C1 segment of cervical spinal cord (tissue), 14 donors: ENCODE measurements at regions not wholly inside any gene's neighbourhood (a gene's known extent, or its start where the extent isn't known, plus 50 kb on each side); places are given as distances from the start of the nearest gene placed in this dataset.

ENCODE experiments used
- DNase-seq, 14 donors: peaks; one replicate each; lab custom pipeline; 2025; lab: John Stamatoyannopoulos, UW

- no peak for DNase-seq
These were observed 441.9 kb downstream of the ZIC1 start for GRCh38 chr3:147851062-147851461.

- DNase-seq: no peak
These were observed 445.4 kb downstream of the ZIC1 start for GRCh38 chr3:147854542-147854941.

- DNase-seq: no peak
These were observed 455.7 kb downstream of the ZIC1 start for GRCh38 chr3:147864754-147865354.

- DNase-seq: no peak
These were observed 457.4 kb downstream of the ZIC1 start for GRCh38 chr3:147866561-147866960.

- DNase-seq: no peak
These were observed 463.4 kb downstream of the ZIC1 start for GRCh38 chr3:147872568-147872967.

- DNase-seq: no peak
These were observed 466.3 kb downstream of the ZIC1 start for GRCh38 chr3:147875498-147875897.

GRCh38 chr3:147881933-147882332 is 472.8 kb downstream of the ZIC1 start:
- no peak for DNase-seq

- DNase-seq: no peak
These were observed 477.7 kb downstream of the ZIC1 start for GRCh38 chr3:147886879-147887278.

GRCh38 chr3:147887797-147888196 is 478.6 kb downstream of the ZIC1 start:
- DNase-seq: no peak

GRCh38 chr3:147890114-147890513 is 480.9 kb downstream of the ZIC1 start:
- no peak for DNase-seq

- DNase-seq: no peak
These were observed 486.3 kb downstream of the ZIC1 start for GRCh38 chr3:147895509-147895908.

GRCh38 chr3:147900851-147901250 is 491.7 kb downstream of the ZIC1 start:
- no peak for DNase-seq

- DNase-seq: no peak
These were observed 493.9 kb downstream of the ZIC1 start for GRCh38 chr3:147903026-147903425.

- no peak for DNase-seq
These were observed 495.3 kb downstream of the ZIC1 start for GRCh38 chr3:147904421-147904820.

GRCh38 chr3:147906285-147906684 is 497.1 kb downstream of the ZIC1 start:
- no peak for DNase-seq

- no peak for DNase-seq
These were observed 505.4 kb downstream of the ZIC1 start for GRCh38 chr3:147914532-147914931.

GRCh38 chr3:147915057-147915456 is 505.9 kb downstream of the ZIC1 start:
- DNase-seq: no peak

- DNase-seq: no peak
These were observed 510.3 kb downstream of the ZIC1 start for GRCh38 chr3:147919496-147919895.

GRCh38 chr3:147921051-147921450 is 511.9 kb downstream of the ZIC1 start:
- DNase-seq: no peak

GRCh38 chr3:147924755-147925154 is 515.6 kb downstream of the ZIC1 start:
- DNase-seq: no peak

GRCh38 chr3:147925272-147925671 is 516.1 kb downstream of the ZIC1 start:
- DNase-seq: no peak

GRCh38 chr3:147930232-147930807 is 521.2 kb downstream of the ZIC1 start:
- no peak for DNase-seq

GRCh38 chr3:147934451-147935180 is 525.5 kb downstream of the ZIC1 start:
- DNase-seq: no peak
